IPS DF 6.9 (cell line): ENCODE measurements at regions not wholly inside any gene's neighbourhood (a gene's known extent, or its start where the extent isn't known, plus 50 kb on each side); places are given as distances from the start of the nearest gene placed in this dataset.
A peak's percentile ranks its signal among the peaks of the same experiment; 100 is the strongest.

Source experiments
- DNase-seq: peaks from one replicate; pipeline ENCODE4 v3.0.0-alpha.2; 2013; ENCODE audit warnings: low read depth, low spot score
- H3K27ac ChIP-seq: one replicate; pipeline ENCODE4 v1.5.1; 2013; ENCODE audit warnings: low read length, control low read depth
- H3K27me3 ChIP-seq: 2 replicates; pipeline ENCODE4 v1.6.1; 2013; ENCODE audit warnings: mild to moderate bottlenecking, low read length; ENCODE audit not compliant: control insufficient read depth, insufficient read depth
- H3K36me3 ChIP-seq: 2 replicates; pipeline ENCODE4 v1.6.1; 2013; ENCODE audit warnings: low read length; ENCODE audit not compliant: control insufficient read depth, insufficient read depth
- H3K4me1 ChIP-seq: 2 replicates; pipeline ENCODE4 v1.6.1; 2013; ENCODE audit warnings: low read length; ENCODE audit not compliant: control insufficient read depth, insufficient read depth
- H3K4me3 ChIP-seq: 2 replicates; pipeline ENCODE4 v1.5.1; 2013; ENCODE audit warnings: mild to moderate bottlenecking, low read length
- H3K9me3 ChIP-seq: 2 replicates; pipeline ENCODE4 v1.6.1; 2013; ENCODE audit warnings: low read length, inconsistent platforms; ENCODE audit not compliant: control insufficient read depth, insufficient read depth
- WGBS: extraction: QIAGEN DNeasy Blood & Tissue Kit; methylation state at CpG from one replicate; pipeline ENCODE4 v1.1.7; 2013; ENCODE audit warnings: mixed read lengths, missing lambda C conversion rate; ENCODE audit not compliant: insufficient read length, insufficient coverage; 5-methylcytosine and 5-hydroxymethylcytosine counted together

- no peaks in the 10 kb centered on the region for H3K36me3 ChIP-seq
- no peak for DNase-seq
- H3K27me3 ChIP-seq: no peaks in the 10 kb centered on the region
- no peaks in the 10 kb centered on the region for H3K4me1 ChIP-seq
- no CpG with 5 or more reads among the region's 10 CpGs for WGBS
- H3K27ac ChIP-seq: no peak overlapping the region
- no peaks in the 10 kb centered on the region; the same call in 1 of the 2 replicates for H3K9me3 ChIP-seq
- no peak overlapping the region for H3K4me3 ChIP-seq
Measured at GRCh38 chr4:189765301-189765700, 175.4 kb upstream of the FRG1 start.

DNA sequence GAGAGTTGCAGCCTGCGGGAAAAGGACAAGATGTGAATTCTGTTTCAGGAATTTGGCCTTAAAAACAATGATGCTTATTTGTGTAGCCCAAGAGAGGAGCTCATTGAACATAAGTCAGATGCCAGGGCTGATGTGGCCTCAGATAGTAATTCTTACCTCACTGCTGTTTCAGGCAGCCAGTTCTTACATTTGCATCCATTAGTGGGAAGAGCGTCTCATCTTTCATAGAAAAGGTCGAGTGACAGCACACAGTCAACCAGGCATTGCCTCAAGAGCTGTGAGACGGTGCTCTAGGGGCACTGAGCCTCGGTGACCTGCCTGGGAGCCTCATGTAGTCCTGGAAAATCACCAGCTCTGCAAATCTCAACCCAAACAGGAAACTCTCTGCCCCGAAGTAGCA is 174.9 kb upstream of the FRG1 start:
- no peaks in the 10 kb centered on the region for H3K27me3 ChIP-seq
- no peak overlapping the region for H3K27ac ChIP-seq
- DNase-seq: no peak
- H3K4me3 ChIP-seq: no peak overlapping the region
- no peaks in the 10 kb centered on the region for H3K4me1 ChIP-seq
- no peaks in the 10 kb centered on the region for H3K36me3 ChIP-seq
- H3K9me3 ChIP-seq: no peaks in the 10 kb centered on the region; the same call in 1 of the 2 replicates
- 100% methylated on average over 1 of the region's 6 CpGs for WGBS

GRCh38 chr4:189767941-189768340 is 172.7 kb upstream of the FRG1 start:
- Histone ChIP-seq H3K27ac (no peak overlapping the region), H3K4me1 (no peaks in the 10 kb centered on the region), H3K9me3 (no peaks in the 10 kb centered on the region; the same call in 1 of the 2 replicates), H3K27me3 (no peaks in the 10 kb centered on the region), H3K36me3 (no peaks in the 10 kb centered on the region), H3K4me3 (no peak overlapping the region)
- no peak for DNase-seq
- no CpG with 5 or more reads among the region's 4 CpGs for WGBS

DNA sequence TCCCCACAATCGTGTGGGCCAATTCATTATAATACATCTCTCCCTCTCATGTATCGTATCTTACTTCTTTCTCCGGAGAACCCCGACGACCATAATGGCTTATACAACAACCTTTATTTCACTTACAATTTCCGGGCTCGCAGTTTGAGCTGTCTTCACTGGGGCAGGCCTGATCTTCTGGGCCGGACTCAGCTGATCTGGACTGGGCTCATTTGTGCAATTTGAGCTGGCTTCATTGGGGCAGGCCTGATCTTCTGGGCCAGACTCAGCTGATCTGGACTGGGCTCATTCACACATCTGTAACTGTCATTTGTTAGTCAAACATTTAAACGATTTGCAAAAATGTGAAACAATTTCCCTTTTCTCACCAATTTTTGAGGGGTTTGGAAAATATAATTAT is 171.5 kb upstream of the FRG1 start:
- DNase-seq: peak; percentile 11
- H3K9me3 ChIP-seq: no peaks in the 10 kb centered on the region; the same call in 1 of the 2 replicates
- H3K36me3 ChIP-seq: no peaks in the 10 kb centered on the region
- H3K4me1 ChIP-seq: no peaks in the 10 kb centered on the region
- no peak overlapping the region for H3K4me3 ChIP-seq
- H3K27ac ChIP-seq: no peak overlapping the region
- no CpG with 5 or more reads among the region's 9 CpGs for WGBS
- H3K27me3 ChIP-seq: no peaks in the 10 kb centered on the region

GRCh38 chr4:189771696-189772361 is 168.8 kb upstream of the FRG1 start:
- no peaks in the 10 kb centered on the region for H3K36me3 ChIP-seq
- DNase-seq: no peak
- no peak overlapping the region for H3K4me3 ChIP-seq
- no peaks in the 10 kb centered on the region; the same call in 1 of the 2 replicates for H3K9me3 ChIP-seq
- H3K27me3 ChIP-seq: no peaks in the 10 kb centered on the region
- no peaks in the 10 kb centered on the region for H3K4me1 ChIP-seq
- no peak overlapping the region for H3K27ac ChIP-seq
- no CpG with 5 or more reads among the region's 11 CpGs for WGBS

DNA sequence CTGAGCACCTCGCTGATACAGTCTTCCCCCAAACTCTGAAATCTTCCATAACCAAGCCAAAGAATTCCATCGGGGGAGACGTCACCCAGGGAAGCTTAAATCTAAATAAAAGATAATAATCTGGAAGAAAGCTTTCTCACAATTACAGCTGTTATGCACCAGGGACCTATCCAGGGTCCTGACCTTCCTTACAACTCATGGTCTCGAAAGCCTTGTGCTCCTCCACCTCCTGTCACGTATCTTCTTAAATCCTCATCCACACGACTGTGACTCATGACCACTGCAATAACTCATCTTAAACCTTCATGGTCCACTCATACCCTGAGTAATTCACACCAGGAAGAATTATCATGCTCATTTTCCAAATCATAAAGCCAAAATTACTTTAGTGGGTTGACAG is 166.8 kb upstream of the FRG1 start:
- Histone ChIP-seq H3K4me1 (no peaks in the 10 kb centered on the region), H3K27me3 (no peaks in the 10 kb centered on the region), H3K36me3 (no peaks in the 10 kb centered on the region), H3K9me3 (no peaks in the 10 kb centered on the region; the same call in 1 of the 2 replicates), H3K27ac (no peak overlapping the region), H3K4me3 (no peak overlapping the region)
- no peak for DNase-seq
- no CpG with 5 or more reads among the region's 6 CpGs for WGBS

DNA sequence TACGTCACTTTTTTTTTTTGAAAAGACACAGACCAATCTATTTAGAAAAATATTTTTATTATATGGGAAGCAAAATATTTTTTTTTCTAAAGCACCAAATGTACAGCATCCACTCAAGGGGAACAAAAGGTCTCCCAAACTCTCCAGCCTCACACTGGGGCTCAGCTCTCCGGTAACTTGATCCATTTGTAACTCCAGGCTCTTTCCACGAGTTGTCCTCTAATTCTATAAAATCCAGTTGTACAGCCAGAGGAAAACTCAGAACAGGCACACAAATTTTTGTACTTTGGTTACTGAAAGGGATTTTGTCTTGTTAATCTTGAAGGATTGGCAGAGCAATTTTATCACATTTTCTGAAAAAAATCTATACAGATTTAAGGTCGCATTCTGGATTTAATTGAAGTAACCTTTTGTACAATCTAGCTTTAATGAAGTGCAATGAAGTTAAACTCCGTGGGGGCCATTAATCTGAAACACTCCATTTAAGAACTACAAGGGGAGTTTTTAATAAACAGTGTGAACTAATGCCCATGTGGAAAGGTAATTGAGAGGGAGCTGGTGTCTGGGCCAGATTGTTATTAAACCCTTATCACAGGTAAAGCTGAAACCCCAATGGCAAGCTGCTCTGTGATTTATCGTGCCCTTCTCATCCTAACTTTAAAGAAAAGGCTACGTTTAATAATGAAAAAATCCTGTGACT is 161.2 kb upstream of the FRG1 start:
- no CpG with 5 or more reads among the region's 7 CpGs for WGBS

GRCh38 chr4:189780391-189780790 is 160.3 kb upstream of the FRG1 start:
- H3K27me3 ChIP-seq: no peaks in the 10 kb centered on the region; the same call in 1 of the 2 replicates
- peaks cover 3% of the 10 kb centered on the region for H3K9me3 ChIP-seq
- H3K27ac ChIP-seq: no peak overlapping the region
- WGBS: no CpG with 5 or more reads among the region's 5 CpGs
- no peaks in the 10 kb centered on the region for H3K4me1 ChIP-seq
- H3K4me3 ChIP-seq: no peak overlapping the region
- no peak for DNase-seq
- H3K36me3 ChIP-seq: no peaks in the 10 kb centered on the region

More for the DNA sequence above, 161.2 kb upstream of the FRG1 start:
- DNase-seq: no peak
- Histone ChIP-seq H3K27ac (no peak overlapping the region), H3K36me3 (no peaks in the 10 kb centered on the region), H3K27me3 (no peaks in the 10 kb centered on the region; the same call in 1 of the 2 replicates), H3K4me3 (no peak overlapping the region), H3K4me1 (no peaks in the 10 kb centered on the region), H3K9me3 (peaks cover 3% of the 10 kb centered on the region)

GRCh38 chr4:189784651-189785050 is 156.0 kb upstream of the FRG1 start:
- Histone ChIP-seq H3K4me3 (no peak overlapping the region), H3K27ac (no peak overlapping the region), H3K4me1 (no peaks in the 10 kb centered on the region), H3K9me3 (peaks cover 3% of the 10 kb centered on the region), H3K36me3 (no peaks in the 10 kb centered on the region), H3K27me3 (no peaks in the 10 kb centered on the region; the same call in 1 of the 2 replicates)
- no peak for DNase-seq

DNA sequence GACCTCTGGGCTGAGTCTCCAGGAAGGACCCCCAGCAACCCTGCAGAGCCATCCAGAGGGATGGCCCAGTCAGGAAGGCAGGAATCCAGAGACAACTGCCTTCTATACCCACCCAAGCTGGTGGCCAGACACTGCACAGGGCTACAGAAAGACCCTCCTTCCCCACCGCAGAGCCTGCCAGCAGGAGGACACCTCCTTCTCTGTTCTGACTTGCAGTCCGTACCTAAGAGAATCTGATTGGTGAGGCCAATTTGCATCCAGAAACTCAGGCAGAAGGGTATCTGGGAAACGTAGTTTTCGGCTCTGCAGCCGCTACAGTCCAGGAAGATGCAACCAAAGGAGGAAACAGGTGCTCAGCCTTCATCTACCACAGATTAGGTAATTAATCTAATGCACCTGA is 155.4 kb upstream of the FRG1 start:
- Histone ChIP-seq H3K27ac (no peak overlapping the region), H3K9me3 (peaks cover 3% of the 10 kb centered on the region), H3K36me3 (no peaks in the 10 kb centered on the region), H3K27me3 (no peaks in the 10 kb centered on the region; the same call in 1 of the 2 replicates), H3K4me1 (no peaks in the 10 kb centered on the region), H3K4me3 (no peak overlapping the region)
- no CpG with 5 or more reads among the region's 5 CpGs for WGBS
- DNase-seq: no peak
